Stomach (tissue), 4 donors: ENCODE measurements at regions not wholly inside any gene's neighbourhood (a gene's known extent, or its start where the extent isn't known, plus 50 kb on each side); places are given as distances from the start of the nearest gene placed in this dataset.
"Not testable (repeated sequence)": the region's sequence is repeated elsewhere in the genome, so short reads cannot be mapped to it uniquely, and the experiment has no call there.

Source experiments
- EP300 ChIP-seq: sonication (generic); formaldehyde crosslinking; IDR thresholded peaks from one replicate; pipeline ENCODE4 v1.6.1; 2017; ENCODE audit warnings: antibody characterized with exemption
- POLR2AphosphoS5 ChIP-seq, 3 donors: sonication (generic); formaldehyde crosslinking; IDR thresholded peaks; one replicate each; pipeline ENCODE4 v1.6.1; 2016; ENCODE audit warnings: antibody characterized with exemption in 3 of 3
- TF ChIP-seq, protein P1 (sequence below), 7 experiments: fragments of 450-650 bp in 4 of 7; fragments of 200-600 bp in 3 of 7; sonication (generic) in 3 of 7; IDR thresholded peaks; one replicate each; pipeline ENCODE4 v1.5.1; 2016 to 2019; ENCODE audit warnings: antibody characterized with exemption in 7 of 7, control low read depth in 2 of 7, mild to moderate bottlenecking in 1 of 7

DNA sequence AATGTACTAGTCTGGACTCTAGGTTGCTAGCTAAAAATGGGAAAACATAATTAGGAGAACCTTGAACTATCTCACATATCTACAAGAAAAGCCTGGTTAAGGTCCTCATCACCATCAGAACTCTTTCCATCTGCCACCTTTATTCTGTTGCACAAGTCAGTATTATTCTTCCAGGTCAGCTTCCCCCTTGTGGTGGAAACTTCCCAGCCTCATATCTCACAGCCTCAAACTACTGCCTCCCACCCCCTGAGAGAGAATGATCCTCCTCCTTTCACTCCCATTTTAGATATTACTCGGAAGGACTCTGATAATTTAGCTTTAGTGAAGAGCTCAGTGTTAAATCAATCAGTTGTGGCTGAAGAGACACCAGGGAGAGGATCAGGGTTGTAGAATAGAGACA lies 197.3 kb downstream of the ZNF92 start:
- TF ChIP-seq, protein P1, sequence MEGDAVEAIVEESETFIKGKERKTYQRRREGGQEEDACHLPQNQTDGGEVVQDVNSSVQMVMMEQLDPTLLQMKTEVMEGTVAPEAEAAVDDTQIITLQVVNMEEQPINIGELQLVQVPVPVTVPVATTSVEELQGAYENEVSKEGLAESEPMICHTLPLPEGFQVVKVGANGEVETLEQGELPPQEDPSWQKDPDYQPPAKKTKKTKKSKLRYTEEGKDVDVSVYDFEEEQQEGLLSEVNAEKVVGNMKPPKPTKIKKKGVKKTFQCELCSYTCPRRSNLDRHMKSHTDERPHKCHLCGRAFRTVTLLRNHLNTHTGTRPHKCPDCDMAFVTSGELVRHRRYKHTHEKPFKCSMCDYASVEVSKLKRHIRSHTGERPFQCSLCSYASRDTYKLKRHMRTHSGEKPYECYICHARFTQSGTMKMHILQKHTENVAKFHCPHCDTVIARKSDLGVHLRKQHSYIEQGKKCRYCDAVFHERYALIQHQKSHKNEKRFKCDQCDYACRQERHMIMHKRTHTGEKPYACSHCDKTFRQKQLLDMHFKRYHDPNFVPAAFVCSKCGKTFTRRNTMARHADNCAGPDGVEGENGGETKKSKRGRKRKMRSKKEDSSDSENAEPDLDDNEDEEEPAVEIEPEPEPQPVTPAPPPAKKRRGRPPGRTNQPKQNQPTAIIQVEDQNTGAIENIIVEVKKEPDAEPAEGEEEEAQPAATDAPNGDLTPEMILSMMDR (IDR thresholded peaks at IDR 0.05), result not testable (repeated sequence)
- not testable (repeated sequence) for TF ChIP-seq POLR2AphosphoS5 (IDR thresholded peaks at IDR 0.05); EP300
